ENCODE measurements at regions not wholly inside any gene's neighbourhood (a gene's known extent, or its start where the extent isn't known, plus 50 kb on each side); places are given as distances from the start of the nearest gene placed in this dataset.

DNA sequence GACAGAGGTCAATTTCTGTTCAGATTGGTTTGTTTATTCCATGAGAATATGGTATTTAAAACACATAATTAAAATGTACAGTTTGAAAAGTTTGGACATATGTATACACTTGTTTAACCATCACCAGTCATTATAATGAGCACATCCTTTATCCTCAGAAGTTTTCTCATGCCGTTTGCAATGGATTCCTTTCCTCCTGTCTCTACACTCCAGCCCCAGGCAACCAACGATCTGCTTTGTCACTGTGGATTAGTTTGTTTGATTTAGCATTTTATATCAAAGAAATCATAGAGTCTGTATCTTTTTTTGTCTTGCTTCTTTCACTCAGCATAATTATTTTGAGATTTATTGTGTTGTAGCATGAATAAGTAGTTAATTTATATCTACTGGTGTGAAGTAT, 243.0 kb upstream of the TRAM1L1 start:
- no peak for TF ChIP-seq EGR1 (IDR thresholded peaks at IDR 0.05)
- TF ChIP-seq CEBPB (IDR thresholded peaks at IDR 0.05) = no peak
- TF ChIP-seq, protein P1, sequence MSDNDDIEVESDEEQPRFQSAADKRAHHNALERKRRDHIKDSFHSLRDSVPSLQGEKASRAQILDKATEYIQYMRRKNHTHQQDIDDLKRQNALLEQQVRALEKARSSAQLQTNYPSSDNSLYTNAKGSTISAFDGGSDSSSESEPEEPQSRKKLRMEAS (IDR thresholded peaks at IDR 0.05) = no peak
- TF ChIP-seq, protein P2, sequence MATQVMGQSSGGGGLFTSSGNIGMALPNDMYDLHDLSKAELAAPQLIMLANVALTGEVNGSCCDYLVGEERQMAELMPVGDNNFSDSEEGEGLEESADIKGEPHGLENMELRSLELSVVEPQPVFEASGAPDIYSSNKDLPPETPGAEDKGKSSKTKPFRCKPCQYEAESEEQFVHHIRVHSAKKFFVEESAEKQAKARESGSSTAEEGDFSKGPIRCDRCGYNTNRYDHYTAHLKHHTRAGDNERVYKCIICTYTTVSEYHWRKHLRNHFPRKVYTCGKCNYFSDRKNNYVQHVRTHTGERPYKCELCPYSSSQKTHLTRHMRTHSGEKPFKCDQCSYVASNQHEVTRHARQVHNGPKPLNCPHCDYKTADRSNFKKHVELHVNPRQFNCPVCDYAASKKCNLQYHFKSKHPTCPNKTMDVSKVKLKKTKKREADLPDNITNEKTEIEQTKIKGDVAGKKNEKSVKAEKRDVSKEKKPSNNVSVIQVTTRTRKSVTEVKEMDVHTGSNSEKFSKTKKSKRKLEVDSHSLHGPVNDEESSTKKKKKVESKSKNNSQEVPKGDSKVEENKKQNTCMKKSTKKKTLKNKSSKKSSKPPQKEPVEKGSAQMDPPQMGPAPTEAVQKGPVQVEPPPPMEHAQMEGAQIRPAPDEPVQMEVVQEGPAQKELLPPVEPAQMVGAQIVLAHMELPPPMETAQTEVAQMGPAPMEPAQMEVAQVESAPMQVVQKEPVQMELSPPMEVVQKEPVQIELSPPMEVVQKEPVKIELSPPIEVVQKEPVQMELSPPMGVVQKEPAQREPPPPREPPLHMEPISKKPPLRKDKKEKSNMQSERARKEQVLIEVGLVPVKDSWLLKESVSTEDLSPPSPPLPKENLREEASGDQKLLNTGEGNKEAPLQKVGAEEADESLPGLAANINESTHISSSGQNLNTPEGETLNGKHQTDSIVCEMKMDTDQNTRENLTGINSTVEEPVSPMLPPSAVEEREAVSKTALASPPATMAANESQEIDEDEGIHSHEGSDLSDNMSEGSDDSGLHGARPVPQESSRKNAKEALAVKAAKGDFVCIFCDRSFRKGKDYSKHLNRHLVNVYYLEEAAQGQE (IDR thresholded peaks at IDR 0.05; ENCODE audit: low read depth) = no peak
- no peak for TF ChIP-seq RAD21 (IDR thresholded peaks at IDR 0.05; ENCODE audit: low read depth)
- no peak for TF ChIP-seq EP300 (IDR thresholded peaks at IDR 0.05; ENCODE audit: borderline replicate concordance)
- TF ChIP-seq CREB1 (IDR thresholded peaks at IDR 0.05; ENCODE audit: low read depth) = no peak
- TF ChIP-seq ZBTB7A (IDR thresholded peaks at IDR 0.05; ENCODE audit: low read depth) = no peak
- TF ChIP-seq FOXM1 (IDR thresholded peaks at IDR 0.05; ENCODE audit: borderline replicate concordance, low read depth) = no peak
- TF ChIP-seq, protein P3, sequence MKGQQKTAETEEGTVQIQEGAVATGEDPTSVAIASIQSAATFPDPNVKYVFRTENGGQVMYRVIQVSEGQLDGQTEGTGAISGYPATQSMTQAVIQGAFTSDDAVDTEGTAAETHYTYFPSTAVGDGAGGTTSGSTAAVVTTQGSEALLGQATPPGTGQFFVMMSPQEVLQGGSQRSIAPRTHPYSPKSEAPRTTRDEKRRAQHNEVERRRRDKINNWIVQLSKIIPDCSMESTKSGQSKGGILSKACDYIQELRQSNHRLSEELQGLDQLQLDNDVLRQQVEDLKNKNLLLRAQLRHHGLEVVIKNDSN (IDR thresholded peaks at IDR 0.05) = no peak
- TF ChIP-seq NFIC (IDR thresholded peaks at IDR 0.05) = no peak
- no peak for TF ChIP-seq TCF12 (IDR thresholded peaks at IDR 0.05; ENCODE audit: low read depth)
- no peak for TF ChIP-seq YY1 (IDR thresholded peaks at IDR 0.05; ENCODE audit: low read depth)
- no peak for TF ChIP-seq TAF1 (IDR thresholded peaks at IDR 0.05; ENCODE audit: low read depth)
- TF ChIP-seq TEAD4 (IDR thresholded peaks at IDR 0.05) = no peak

DNA sequence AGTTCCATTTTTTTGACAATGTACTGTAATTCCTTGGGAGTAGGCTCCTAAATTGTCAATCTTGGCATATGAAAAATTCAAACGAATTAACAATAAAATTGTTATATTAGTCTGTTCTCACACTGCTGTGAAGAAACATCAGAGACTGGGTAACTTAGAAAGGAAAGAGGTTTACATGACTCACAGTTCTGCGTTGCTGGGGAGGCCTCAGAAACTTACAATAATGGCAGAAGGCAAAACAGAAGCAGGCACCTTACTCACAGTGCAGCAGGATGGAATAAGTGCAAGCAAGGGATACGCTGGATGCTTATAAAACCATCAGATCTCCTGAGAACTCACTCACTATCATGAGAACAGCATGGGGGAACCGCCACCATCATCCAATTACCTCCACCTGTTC, 246.4 kb upstream of the TRAM1L1 start:
- no peak for TF ChIP-seq TCF12 (IDR thresholded peaks at IDR 0.05; ENCODE audit: low read depth)
- no peak for TF ChIP-seq ZBTB7A (IDR thresholded peaks at IDR 0.05; ENCODE audit: low read depth)
- TF ChIP-seq, protein P2 (IDR thresholded peaks at IDR 0.05; ENCODE audit: low read depth) = no peak
- no peak for TF ChIP-seq TAF1 (IDR thresholded peaks at IDR 0.05; ENCODE audit: low read depth)
- no peak for TF ChIP-seq CREB1 (IDR thresholded peaks at IDR 0.05; ENCODE audit: low read depth)
- TF ChIP-seq EGR1 (IDR thresholded peaks at IDR 0.05) = no peak
- no peak for TF ChIP-seq EP300 (IDR thresholded peaks at IDR 0.05; ENCODE audit: borderline replicate concordance)
- TF ChIP-seq, protein P1 (IDR thresholded peaks at IDR 0.05) = no peak
- TF ChIP-seq YY1 (IDR thresholded peaks at IDR 0.05; ENCODE audit: low read depth) = no peak
- TF ChIP-seq CEBPB (IDR thresholded peaks at IDR 0.05) = no peak
- no peak for TF ChIP-seq NFIC (IDR thresholded peaks at IDR 0.05)
- no peak for TF ChIP-seq TEAD4 (IDR thresholded peaks at IDR 0.05)
- TF ChIP-seq, protein P3 (IDR thresholded peaks at IDR 0.05) = no peak

DNA sequence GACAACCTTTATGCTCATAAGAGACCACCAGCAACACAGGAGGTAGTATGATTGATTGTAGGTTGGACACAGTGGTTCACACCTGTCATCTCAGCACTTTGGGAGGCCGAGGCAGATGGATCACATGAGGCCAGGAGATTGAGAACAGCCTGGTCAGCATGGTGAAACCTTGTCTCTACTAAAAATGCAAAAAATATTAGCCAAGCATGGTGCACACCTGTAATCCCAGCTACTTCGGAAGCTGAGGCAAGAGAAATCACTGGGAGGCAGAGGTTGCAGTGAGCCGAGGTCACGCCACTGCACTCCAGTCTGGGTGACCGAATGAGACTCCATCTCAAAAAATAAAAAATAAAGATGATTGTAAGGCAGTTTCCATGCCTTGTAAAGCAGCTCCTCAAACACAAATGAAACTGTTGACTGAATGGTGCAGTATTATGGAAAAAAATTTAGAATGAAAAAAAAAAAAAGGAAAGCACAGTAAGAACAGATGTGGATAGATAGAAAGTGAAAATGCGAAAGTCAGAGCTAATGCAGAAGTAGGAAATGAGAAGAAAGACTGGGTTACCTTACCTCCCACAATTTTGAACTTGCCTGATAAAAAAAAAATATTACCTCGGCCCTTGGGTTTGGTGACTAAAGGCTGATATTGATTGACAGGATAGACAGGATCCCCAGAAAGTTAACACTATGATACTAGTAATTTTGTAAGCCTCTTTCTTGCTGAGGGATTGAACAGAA, 249.2 kb upstream of the TRAM1L1 start:
- TF ChIP-seq, protein P2 (IDR thresholded peaks at IDR 0.05; ENCODE audit: low read depth) = no peak
- TF ChIP-seq EP300 (IDR thresholded peaks at IDR 0.05; ENCODE audit: borderline replicate concordance) (no peak), TAF1 (IDR thresholded peaks at IDR 0.05; ENCODE audit: low read depth) (no peak), TCF12 (IDR thresholded peaks at IDR 0.05; ENCODE audit: low read depth) (no peak), TEAD4 (IDR thresholded peaks at IDR 0.05) (no peak), EGR1 (IDR thresholded peaks at IDR 0.05) (no peak), YY1 (IDR thresholded peaks at IDR 0.05; ENCODE audit: low read depth) (no peak), FOXM1 (IDR thresholded peaks at IDR 0.05; ENCODE audit: borderline replicate concordance, low read depth) (no peak), CEBPB (IDR thresholded peaks at IDR 0.05) (no peak)
- TF ChIP-seq, protein P1 (IDR thresholded peaks at IDR 0.05) = no peak
- TF ChIP-seq, protein P3 (IDR thresholded peaks at IDR 0.05) = no peak
